ENCODE measurements at regions not wholly inside any gene's neighbourhood (a gene's known extent, or its start where the extent isn't known, plus 50 kb on each side); places are given as distances from the start of the nearest gene placed in this dataset.

DNA sequence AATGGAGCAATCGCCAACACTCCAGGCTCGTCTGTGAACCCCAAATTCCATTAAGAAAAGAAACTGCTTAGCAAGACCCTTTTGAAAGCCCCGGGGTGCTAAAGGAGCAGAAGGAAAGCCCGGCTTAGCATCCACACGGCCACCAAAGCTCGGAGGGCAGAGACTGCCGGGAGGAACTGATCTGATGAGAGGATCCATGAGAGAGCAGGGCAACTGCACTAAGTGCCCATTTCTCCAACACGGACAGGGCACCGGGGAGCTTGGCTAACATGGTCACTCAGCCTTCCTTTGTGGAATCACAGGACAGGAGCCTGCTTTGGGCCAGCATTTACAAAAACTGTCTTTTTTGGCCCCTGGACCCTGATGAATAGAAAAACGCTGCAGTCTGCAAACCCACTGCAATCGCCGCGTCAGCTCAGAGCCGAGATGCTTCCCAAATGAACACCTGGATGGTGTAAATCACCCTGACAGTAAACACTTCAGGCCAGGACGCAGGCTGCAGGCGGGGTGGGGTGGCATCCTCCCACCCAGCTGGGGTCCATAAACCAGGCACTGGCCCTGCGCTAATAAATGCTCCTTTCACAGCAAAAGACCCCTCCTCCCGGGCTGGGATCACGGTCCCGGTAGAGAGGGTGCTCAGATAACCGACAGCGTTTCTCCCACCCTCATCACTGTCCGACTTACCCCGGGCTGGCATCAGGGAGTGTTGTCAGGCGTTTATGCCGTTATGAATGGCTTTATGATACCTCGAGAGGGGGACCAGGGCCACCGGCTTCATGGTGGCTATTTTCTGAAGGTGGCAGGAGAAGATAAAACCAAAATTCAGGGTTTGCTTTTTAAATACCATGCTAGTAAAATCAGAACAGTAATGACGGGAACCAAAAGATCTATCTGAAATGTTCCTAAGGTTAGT lies 299.5 kb downstream of the IRF8 start:
- Histone ChIP-seq H3K36me3 (no peaks in the 10 kb centered on the region), H3K27me3 (peaks cover 0 to 65% (median 17%) of the 10 kb centered on the region in 3 donors), H3K27ac (peak overlapping the region; percentile 57 to 87 (median 82)), H3K4me3 (peak overlapping the region in 3 of 4 donors; percentile 6 to 14 (median 11)), H3K4me1 (peaks cover 0 to 9% (median 0%) of the 10 kb centered on the region in 4 donors), H3K9me3 (no peaks in the 10 kb centered on the region)
- TF ChIP-seq POLR2A (IDR thresholded peaks at IDR 0.05) (no peak), POLR2AphosphoS5 (IDR thresholded peaks at IDR 0.05) (no peak), EP300 (IDR thresholded peaks at IDR 0.05) (no peak)
- TF ChIP-seq, protein P1, sequence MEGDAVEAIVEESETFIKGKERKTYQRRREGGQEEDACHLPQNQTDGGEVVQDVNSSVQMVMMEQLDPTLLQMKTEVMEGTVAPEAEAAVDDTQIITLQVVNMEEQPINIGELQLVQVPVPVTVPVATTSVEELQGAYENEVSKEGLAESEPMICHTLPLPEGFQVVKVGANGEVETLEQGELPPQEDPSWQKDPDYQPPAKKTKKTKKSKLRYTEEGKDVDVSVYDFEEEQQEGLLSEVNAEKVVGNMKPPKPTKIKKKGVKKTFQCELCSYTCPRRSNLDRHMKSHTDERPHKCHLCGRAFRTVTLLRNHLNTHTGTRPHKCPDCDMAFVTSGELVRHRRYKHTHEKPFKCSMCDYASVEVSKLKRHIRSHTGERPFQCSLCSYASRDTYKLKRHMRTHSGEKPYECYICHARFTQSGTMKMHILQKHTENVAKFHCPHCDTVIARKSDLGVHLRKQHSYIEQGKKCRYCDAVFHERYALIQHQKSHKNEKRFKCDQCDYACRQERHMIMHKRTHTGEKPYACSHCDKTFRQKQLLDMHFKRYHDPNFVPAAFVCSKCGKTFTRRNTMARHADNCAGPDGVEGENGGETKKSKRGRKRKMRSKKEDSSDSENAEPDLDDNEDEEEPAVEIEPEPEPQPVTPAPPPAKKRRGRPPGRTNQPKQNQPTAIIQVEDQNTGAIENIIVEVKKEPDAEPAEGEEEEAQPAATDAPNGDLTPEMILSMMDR (IDR thresholded peaks at IDR 0.05): no peak
- 26 to 45% (median 33%) methylated on average over 29 of the region's 29 CpGs for WGBS, 5 donors
- DNase-seq: no peak
- intact Hi-C loops (cut with DNase I; ENCODE audit: low total_unique reads): no loop called here

DNA sequence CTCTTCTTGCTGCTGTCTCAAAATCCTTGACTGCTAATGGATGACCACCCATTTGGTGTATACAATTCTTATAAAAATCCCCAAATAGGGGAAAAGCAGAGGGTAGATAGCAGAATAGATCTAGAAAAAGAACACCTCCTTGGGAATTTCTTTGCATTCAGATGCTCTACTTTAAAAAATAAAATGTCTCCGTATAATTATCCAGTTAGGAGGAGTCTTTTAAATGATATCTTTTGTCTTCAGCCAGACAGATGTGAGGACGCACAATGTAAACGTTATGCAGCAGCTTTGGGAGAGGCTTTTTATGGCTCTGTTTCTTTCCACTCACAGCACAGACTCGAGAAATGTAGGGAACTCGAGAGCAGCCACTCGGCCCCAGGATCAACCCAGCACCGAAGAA lies 300.2 kb downstream of the IRF8 start:
- Histone ChIP-seq H3K9me3 (no peaks in the 10 kb centered on the region), H3K4me1 (peaks cover 0 to 9% (median 0%) of the 10 kb centered on the region in 4 donors), H3K27me3 (peaks cover 0 to 65% (median 17%) of the 10 kb centered on the region in 3 donors), H3K36me3 (no peaks in the 10 kb centered on the region), H3K4me3 (peak overlapping the region in 1 of 4 donors; percentile 27), H3K27ac (peak overlapping the region; percentile 26 to 87 (median 82))
- TF ChIP-seq, protein P1 (IDR thresholded peaks at IDR 0.05): no peak
- TF ChIP-seq EP300 (IDR thresholded peaks at IDR 0.05) (no peak), POLR2AphosphoS5 (IDR thresholded peaks at IDR 0.05) (no peak), POLR2A (IDR thresholded peaks at IDR 0.05) (no peak)
- intact Hi-C loops (cut with DNase I; ENCODE audit: low total_unique reads): no loop called here
- WGBS, 5 donors: 32 to 39% (median 36%) methylated on average over 7 of the region's 7 CpGs
- DNase-seq: no peak

DNA sequence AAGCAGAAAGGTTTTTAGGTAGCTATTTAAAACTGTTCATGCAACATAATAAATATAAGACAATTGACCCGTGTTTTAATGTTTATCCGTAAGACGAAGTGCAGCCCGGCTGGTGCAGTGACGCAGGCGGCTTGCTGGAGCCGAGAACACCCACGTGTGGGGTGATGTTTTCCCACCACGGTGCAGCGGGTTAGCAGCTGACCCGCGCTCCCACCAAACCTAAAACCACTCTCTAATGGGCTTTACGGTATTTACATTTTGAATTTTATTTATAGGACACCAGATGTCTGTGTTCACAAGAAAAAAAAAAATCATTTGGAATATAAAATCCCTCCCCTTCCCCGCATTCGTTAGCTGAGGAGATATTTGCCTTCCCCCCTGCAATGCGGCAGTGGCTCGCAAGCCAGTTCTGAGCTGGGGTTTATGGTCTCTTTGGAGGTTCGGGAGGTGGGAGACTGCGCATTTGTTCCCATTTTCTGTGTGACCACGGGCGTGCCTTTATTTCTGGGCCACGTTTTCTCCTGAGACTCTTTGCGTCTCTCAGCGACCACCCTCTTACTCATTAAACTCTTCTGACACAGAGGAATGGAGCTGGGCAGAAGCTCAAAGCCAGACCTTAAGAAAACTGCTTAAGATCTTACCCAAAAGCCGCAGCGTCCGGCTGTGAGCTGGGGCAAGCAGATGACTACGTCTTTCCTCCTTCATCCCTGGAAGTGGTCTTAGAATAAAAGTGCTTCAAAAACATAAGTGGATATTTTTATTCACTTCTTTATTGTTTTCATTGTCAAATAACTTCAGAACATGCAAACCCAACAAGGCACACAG lies 301.1 kb downstream of the IRF8 start:
- WGBS, 5 donors: 49 to 60% (median 54%) methylated on average over 28 of the region's 28 CpGs
- DNase-seq: peak in 1 of 2 donors; percentile 79
- peak overlapping the region in 2 of 4 donors; percentile 2 to 27 for H3K4me3 ChIP-seq
- intact Hi-C loops (cut with DNase I; ENCODE audit: low total_unique reads): no loop called here
- peaks cover 0 to 59% (median 12%) of the 10 kb centered on the region in 3 donors for H3K27me3 ChIP-seq
- H3K4me1 ChIP-seq: peaks cover 0 to 9% (median 0%) of the 10 kb centered on the region in 4 donors
- H3K9me3 ChIP-seq: no peaks in the 10 kb centered on the region
- H3K36me3 ChIP-seq: no peaks in the 10 kb centered on the region
- peak overlapping the region; percentile 76 to 87 (median 82) for H3K27ac ChIP-seq
- no peak for TF ChIP-seq POLR2A (IDR thresholded peaks at IDR 0.05)
- peak; percentile 86 for TF ChIP-seq EP300 (IDR thresholded peaks at IDR 0.05)
- peak in 2 of 3 donors; percentile 43 to 92 for TF ChIP-seq POLR2AphosphoS5 (IDR thresholded peaks at IDR 0.05)

DNA sequence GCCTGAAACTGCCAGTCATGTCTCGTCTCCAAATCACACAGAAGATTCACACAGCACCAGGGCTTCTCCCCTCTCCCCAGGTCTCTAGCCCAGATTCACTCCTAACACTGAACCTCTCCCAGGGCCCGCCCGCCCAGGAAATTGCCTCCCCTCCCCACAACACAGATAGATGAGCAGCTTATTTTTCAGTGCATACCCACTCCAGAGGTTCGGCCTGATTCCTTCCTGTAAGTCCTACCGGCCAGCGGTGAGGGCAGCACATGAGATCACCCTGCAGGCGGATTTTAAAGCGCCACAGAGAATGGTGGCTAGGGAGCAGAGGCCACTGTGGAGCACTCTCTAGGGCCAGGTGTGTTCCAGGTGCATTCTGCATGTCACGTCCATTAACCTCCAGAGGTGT lies 301.8 kb downstream of the IRF8 start:
- H3K36me3 ChIP-seq: no peaks in the 10 kb centered on the region
- H3K9me3 ChIP-seq: no peaks in the 10 kb centered on the region
- H3K27ac ChIP-seq: peak overlapping the region; percentile 76 to 87 (median 82)
- TF ChIP-seq EP300 (IDR thresholded peaks at IDR 0.05) (no peak), POLR2AphosphoS5 (IDR thresholded peaks at IDR 0.05) (no peak), POLR2A (IDR thresholded peaks at IDR 0.05) (no peak)
- TF ChIP-seq, protein P1 (IDR thresholded peaks at IDR 0.05): no peak
- no peak for DNase-seq
- peak overlapping the region in 1 of 4 donors; percentile 27 for H3K4me3 ChIP-seq
- intact Hi-C loops (cut with DNase I; ENCODE audit: low total_unique reads): no loop called here
- H3K4me1 ChIP-seq: peaks cover 0 to 9% (median 0%) of the 10 kb centered on the region in 4 donors
- H3K27me3 ChIP-seq: peaks cover 0 to 57% (median 10%) of the 10 kb centered on the region in 3 donors
- 53 to 70% (median 55%) methylated on average over 8 to 9 of the region's 9 CpGs for WGBS, 5 donors
